GM18511 (cell line): ENCODE measurements at regions not wholly inside any gene's neighbourhood (a gene's known extent, or its start where the extent isn't known, plus 50 kb on each side); places are given as distances from the start of the nearest gene placed in this dataset.
A peak's percentile ranks its signal among the peaks of the same experiment; 100 is the strongest.
"Not testable (repeated sequence)": the region's sequence is repeated elsewhere in the genome, so short reads cannot be mapped to it uniquely, and the experiment has no call there.

Experiments used
- ATAC-seq: cut with Tn5 transposase; IDR thresholded peaks from one replicate; pipeline ENCODE4 v1.9.1; 2021; ENCODE audit warnings: mild to moderate bottlenecking, moderate library complexity; ENCODE audit not compliant: unreplicated experiment

DNA sequence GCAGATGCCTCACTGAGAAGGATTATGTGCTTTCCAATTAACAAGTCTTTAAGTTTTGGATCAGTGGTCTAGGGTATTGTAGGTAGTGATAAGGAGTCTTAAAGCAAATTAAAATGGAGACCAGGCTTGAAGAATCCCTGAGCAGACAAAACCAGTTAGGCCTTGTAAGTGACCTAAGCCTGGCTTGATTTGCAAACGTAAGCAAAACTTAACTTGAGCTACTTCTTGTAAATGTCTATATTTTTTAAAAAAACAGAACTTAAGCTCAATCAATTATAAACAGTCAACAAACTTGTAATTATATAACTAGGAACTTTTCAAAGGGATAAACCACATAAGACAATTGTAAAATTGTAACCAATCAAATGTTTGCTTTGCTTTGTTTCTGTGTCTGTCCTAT is 72.7 kb upstream of the NALF2 start:
- no peak for ATAC-seq

DNA sequence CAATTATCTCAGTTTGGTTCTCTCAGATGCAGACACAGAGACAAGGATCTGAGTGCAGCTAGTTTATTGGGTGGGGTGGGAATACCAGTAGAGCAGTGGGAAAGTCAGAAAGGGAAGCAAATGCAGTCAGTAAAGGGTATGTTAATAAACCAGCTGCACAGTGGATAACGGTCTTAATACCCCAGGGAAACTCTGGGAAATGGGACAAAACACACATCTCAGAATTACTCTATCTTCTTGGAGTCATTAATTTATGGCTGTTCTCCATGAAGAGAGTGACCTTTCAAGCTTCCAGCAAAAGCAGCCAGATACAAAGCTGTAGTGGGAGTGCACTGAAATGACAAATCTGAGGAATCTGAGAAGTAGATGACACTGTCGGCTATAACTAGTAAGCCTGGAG is 73.3 kb upstream of the NALF2 start:
- ATAC-seq = no peak

DNA sequence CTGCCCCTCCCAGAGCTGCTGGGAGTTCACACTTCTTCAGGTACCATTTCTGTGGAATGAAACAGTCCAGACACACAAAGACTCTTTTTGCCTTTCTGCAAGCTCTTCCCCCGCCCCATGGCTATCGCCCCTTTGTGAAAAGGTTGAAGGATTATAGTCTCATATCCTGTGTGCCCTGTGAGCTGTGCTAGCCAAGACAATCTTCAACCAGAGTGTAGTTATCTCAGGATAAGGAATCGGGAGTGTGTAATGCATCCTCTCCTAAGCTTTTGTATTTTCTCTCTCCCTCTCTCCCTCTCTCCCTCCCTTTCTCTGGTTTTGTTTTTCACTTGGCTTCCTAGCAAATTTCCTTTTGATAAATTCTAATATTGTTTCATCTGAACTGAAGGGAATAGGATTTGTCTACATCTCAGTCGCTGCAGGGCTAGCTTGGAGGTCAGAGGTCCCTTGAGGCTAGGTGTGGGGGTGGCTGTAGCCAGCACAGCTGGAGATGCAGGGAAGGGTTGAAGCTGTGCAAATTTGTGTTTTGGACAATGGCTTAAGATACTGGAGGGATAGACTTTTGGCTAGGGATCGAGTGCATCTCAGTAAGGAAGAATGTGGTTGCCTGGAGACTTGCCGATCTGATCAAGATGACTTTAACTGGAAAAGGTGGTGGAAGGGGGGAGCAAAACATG is 74.6 kb upstream of the NALF2 start:
- ATAC-seq = no peak

DNA sequence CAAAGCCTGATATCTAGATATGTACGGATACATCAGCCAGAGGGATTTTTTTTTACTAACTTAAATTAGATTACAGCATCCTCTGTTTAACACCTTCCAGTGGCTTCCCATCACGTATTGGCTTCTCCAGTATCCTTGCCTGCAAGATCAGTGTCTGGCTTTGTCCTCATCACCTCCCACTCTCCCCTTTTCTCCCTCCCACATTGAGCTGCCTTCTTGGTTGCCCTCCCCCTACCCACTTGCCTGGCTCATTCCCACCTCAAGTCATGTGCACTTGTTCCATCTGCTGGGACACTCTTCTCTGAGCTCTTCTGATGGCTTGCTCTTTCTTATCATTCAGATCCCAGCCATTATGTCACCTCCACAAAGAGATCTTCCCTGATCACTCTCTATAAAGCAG is 75.9 kb upstream of the NALF2 start:
- ATAC-seq = no peak

- ATAC-seq = no peak
Observed at GRCh38 chrX:69424910-69425309, 79.2 kb upstream of the NALF2 start.

DNA sequence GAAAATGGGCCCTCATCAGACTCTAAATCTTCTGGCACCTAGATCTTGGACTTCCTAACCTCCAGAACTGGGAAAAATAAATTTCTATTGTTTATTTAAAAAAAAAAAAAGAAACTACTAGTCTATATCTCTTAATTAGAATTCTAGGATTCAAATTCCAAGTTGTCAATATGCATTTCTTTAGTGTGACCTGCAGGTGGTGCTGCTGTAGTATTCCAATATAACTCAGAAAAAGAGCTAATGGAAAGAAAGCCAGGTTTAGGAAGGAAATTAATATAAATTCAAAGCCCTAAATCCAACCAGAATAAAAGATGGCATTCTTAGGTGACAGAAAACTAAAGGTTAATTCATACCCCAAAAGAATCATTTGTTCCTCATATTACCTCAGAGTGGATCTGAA is 80.0 kb upstream of the NALF2 start:
- ATAC-seq = no peak

DNA sequence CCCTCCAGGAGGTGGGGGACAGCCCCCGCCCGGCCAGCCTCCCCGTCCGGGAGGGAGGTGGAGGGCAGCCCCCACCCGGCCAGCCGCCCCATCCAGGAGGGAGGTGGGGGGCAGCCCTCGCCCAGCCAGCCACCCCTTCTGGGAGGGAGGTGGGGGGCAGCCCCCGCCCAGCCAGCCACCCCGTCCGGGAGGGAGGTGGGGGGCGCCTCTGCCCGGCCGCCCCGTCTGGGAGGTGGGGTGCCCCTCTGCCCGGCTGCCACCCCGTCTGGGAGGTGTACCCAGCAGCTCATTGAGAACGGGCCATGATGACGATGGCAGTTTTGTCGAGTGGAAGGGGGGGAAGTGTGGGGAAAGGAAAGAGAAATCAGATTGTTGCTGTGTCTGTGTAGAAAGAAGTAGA is 81.9 kb upstream of the NALF2 start:
- not testable (repeated sequence) for ATAC-seq

DNA sequence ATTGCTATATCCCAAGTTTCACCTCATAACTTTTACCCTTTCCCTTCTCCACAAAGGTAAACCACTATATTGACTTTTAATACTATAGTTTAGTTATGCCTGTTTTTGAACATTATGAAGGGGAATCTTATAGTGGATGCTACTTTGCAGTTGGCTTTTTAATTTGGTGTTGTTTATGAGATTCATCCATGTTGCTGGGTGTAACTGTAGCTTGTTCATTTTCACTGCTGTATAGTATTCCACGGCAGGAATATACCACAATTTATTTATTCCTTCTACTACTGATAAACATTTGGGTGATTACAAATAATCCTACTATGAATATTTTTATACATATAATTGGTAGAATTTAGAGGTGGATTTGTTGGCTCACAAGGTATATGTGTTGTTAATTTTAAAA is 88.4 kb upstream of the NALF2 start:
- no peak for ATAC-seq

DNA sequence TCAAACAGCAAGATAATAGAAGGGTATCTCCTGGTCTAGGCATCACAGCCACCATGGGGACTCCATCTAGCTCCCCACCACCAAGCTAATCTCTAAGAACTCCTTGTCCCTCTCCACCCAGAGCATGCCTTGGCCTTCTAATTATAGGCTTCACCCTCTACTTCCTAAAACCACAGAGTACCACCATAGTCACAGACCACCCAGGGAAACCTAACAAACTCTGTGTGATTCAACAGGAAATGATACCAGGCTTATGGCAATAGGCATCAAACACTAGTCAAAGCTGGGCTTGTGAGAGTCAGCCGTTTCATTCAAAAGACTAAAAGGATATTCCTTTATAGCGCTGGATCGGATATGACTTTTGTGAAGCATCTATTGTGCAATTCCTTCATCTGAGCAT is 91.5 kb upstream of the NALF2 start:
- no peak for ATAC-seq

GRCh38 chrX:69398881-69399280 is 105.2 kb upstream of the NALF2 start:
- no peak for ATAC-seq

DNA sequence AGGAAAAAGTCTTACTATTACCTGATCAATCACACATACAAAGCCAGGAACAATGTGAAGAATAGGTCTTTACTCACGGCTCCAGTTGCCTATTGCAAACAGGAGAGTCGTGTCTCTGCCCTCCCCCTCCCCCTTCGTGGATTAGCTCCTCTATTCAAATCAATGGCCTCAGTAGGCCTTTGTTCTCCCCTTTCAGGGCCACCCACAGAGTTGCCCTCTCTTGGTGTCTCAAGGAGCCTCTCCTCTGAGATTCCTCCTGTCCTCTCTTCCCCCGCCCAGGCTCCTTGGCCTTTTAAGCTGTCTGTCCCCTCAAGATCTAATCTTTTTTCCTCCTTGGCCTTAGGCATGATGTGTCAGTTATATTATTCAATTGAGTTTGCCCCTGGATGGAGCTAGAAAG is 107.2 kb upstream of the NALF2 start:
- no peak for ATAC-seq

- no peak for ATAC-seq
Observed at GRCh38 chrX:69395306-69395705, 108.8 kb upstream of the NALF2 start.

- ATAC-seq = no peak
Observed at GRCh38 chrX:69389101-69389501, 115.0 kb upstream of the NALF2 start.

DNA sequence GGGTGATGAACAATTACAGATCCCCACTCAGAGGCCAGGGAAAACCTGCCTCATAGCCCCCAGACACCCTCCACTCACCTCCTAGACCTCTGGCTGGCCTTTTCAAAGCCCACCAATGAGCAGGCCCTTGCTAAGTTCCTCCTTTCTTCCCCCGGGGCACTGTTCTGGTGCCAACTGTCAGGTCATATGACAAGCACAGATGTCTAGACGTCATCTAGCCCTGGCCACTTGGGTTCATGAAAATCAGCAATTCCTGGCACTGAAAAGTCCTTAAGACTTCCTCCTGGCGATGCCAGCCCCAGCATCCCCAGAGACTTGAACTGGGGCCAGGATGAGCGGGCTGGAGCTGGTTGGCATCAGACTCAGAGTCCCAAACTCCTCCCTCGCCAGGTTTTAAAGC is 115.6 kb upstream of the NALF2 start:
- ATAC-seq = no peak

GRCh38 chrX:69387567-69388487 is 116.3 kb upstream of the NALF2 start:
- ATAC-seq = peak; percentile 74

- no peak for ATAC-seq
Observed at GRCh38 chrX:69386681-69387080, 117.4 kb upstream of the NALF2 start.

- no peak for ATAC-seq
Observed at GRCh38 chrX:69379412-69379811, 124.7 kb upstream of the NALF2 start.

- ATAC-seq = no peak
Observed at GRCh38 chrX:69374569-69374968, 129.6 kb upstream of the NALF2 start.

- no peak for ATAC-seq
Observed at GRCh38 chrX:69372435-69372834, 131.7 kb upstream of the NALF2 start.

DNA sequence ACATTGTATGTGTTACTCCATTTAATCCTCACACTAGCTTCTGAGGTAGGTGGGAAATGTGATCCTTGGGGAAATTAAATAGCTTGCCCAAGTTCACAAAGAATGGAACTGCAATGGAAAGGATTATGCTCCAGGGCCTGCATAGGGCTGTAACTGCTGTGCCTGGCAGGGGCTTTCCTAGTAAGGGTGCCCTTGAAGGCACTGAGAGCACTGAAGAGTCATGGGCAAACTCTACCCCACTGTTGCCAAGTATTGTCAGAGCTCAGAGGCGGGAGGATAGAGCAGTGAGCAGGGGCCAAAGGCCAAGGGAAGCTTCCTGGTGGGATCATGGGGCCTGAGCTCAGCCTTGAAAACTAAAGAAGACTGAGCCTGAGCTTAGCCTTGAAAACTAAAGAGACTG is 133.0 kb upstream of the NALF2 start:
- ATAC-seq = no peak

DNA sequence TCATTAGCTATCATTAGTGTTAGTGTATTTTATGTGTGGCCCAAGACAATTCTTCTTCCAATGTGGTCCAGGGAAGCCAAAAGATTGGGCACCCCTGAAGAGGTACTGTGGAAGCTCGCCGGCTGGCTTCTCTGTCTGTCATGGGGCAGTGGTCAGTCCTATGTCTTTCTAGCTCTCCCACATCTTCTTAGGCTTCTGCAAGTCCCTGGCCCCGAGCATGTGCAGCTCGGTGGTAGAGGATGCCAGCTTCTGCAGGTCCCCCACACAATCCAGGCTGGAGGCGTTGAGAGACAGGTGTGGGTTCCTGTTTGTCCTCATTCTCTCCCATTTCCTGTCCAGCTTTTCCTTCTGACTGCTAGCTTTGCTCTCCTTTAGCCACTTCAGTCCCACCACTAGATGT is 134.1 kb upstream of the NALF2 start:
- no peak for ATAC-seq

DNA sequence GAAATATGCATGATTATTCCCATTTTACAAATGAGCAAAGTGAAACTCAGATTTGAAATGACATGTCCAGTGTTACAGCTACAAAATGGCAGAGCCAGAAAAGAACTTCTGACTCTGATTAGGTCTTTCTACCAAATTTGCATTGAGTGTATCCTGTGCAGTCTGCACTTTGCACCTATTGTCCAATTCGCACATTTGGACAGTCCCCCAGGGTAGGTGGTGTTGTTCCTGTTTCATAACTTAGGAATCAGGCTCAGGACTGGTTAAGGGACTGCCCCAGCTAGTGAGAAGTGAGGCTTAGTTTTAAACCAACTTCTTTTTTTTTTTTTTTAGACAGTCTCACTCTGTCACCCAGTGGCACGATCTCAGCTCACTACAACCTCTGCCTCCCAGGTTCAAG is 137.9 kb upstream of the NALF2 start:
- ATAC-seq = no peak
